Osteocyte (in vitro differentiated cells): ENCODE measurements at regions not wholly inside any gene's neighbourhood (a gene's known extent, or its start where the extent isn't known, plus 50 kb on each side); places are given as distances from the start of the nearest gene placed in this dataset.

ENCODE experiments used
- DNase-seq: peaks from one replicate; pipeline ENCODE4 v3.0.0; 2021; ENCODE audit warnings: mixed read lengths; ENCODE audit not compliant: unreplicated experiment; ENCODE audit errors: extremely low spot score
- H3K27ac Mint-ChIP-seq: one replicate; pipeline ENCODE4 v1.8.0; 2021; ENCODE audit warnings: mild to moderate bottlenecking, mixed read lengths; ENCODE audit not compliant: unreplicated experiment
- H3K27me3 Mint-ChIP-seq: one replicate; pipeline ENCODE4 v1.8.0; 2021; ENCODE audit warnings: mixed read lengths; ENCODE audit not compliant: unreplicated experiment
- H3K36me3 Mint-ChIP-seq: one replicate; pipeline ENCODE4 v1.8.0; 2021; ENCODE audit warnings: mixed read lengths; ENCODE audit not compliant: unreplicated experiment
- H3K4me1 Mint-ChIP-seq: one replicate; pipeline ENCODE4 v1.8.0; 2021; ENCODE audit warnings: mixed read lengths; ENCODE audit not compliant: unreplicated experiment
- H3K4me3 Mint-ChIP-seq: one replicate; pipeline ENCODE4 v1.8.0; 2021; ENCODE audit warnings: mild to moderate bottlenecking, moderate library complexity, mixed read lengths; ENCODE audit not compliant: unreplicated experiment
- H3K9me3 Mint-ChIP-seq: one replicate; pipeline ENCODE4 v1.8.0; 2021; ENCODE audit warnings: mixed read lengths; ENCODE audit not compliant: unreplicated experiment
- CTCF ChIP-seq: fragments of 200-600 bp; sonication (generic); IDR thresholded peaks from 2 replicates; pipeline ENCODE4 v1.5.0; 2021; ENCODE audit warnings: antibody characterized with exemption, mild to moderate bottlenecking, moderate library complexity

- Mint-ChIP-seq H3K9me3 (peaks cover 52% of the 10 kb centered on the region), H3K4me1 (no peaks in the 10 kb centered on the region), H3K36me3 (no peaks in the 10 kb centered on the region), H3K27me3 (no peaks in the 10 kb centered on the region), H3K4me3 (no peak overlapping the region), H3K27ac (no peak overlapping the region)
- DNase-seq: no peak
- TF ChIP-seq CTCF: no peak
These were observed 886.9 kb downstream of the FAM133A start for GRCh38 chrX:94560930-94561329.

GRCh38 chrX:94576367-94577004 is 902.5 kb downstream of the FAM133A start:
- H3K4me1 Mint-ChIP-seq: no peaks in the 10 kb centered on the region
- no peak for DNase-seq

DNA sequence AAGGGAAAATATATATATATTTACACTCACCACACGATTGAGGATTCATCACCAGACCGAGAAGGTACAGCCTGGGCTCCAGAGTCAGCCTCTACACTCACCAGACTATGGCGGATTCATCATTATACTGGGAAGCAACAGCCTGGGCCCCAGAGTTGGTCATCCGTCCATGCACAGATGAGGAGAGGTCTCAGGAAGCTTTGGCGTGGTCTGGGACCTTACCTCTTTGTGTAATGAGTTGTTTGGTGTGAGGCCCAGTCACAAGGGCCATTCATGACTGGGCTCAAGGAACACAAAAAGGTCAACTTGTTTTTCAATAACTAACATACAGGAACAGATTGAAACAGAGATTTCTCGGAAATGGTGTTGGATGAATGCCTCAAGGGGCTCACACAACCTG is 926.1 kb downstream of the FAM133A start:
- DNase-seq: no peak
- no peaks in the 10 kb centered on the region for H3K4me1 Mint-ChIP-seq
- H3K4me3 Mint-ChIP-seq: no peak overlapping the region
- TF ChIP-seq CTCF: no peak
- H3K9me3 Mint-ChIP-seq: no peaks in the 10 kb centered on the region
- no peak overlapping the region for H3K27ac Mint-ChIP-seq
- no peaks in the 10 kb centered on the region for H3K27me3 Mint-ChIP-seq
- no peaks in the 10 kb centered on the region for H3K36me3 Mint-ChIP-seq

More at GRCh38 chrX:94576367-94577004, 902.5 kb downstream of the FAM133A start:
- Mint-ChIP-seq H3K27me3 (no peaks in the 10 kb centered on the region), H3K4me3 (no peak overlapping the region), H3K27ac (no peak overlapping the region), H3K9me3 (peaks cover 25% of the 10 kb centered on the region), H3K36me3 (no peaks in the 10 kb centered on the region)
- no peak for TF ChIP-seq CTCF

DNA sequence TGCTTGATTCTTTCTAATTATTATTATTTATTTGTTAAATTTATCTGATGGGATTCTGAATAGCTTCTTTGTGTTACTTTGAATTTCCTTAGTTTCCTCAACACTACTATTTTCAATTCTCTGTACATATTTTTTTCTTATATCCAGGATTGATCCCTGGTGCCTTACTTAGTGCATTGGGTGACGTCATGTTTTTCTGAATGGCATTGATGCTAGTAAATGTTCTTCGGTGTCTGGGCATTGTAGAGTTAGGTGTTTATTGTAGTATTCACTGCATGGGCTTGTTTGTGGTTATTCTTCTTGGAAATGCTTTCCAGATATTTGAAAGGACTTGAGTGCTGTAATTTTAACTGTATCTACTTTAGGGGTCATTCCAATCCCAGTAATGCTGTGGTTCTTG is 938.1 kb downstream of the FAM133A start:
- Mint-ChIP-seq H3K27ac (no peak overlapping the region), H3K4me1 (no peaks in the 10 kb centered on the region), H3K9me3 (peaks cover 19% of the 10 kb centered on the region), H3K4me3 (no peak overlapping the region), H3K27me3 (no peaks in the 10 kb centered on the region), H3K36me3 (no peaks in the 10 kb centered on the region)
- TF ChIP-seq CTCF: no peak
- DNase-seq: no peak

- Mint-ChIP-seq H3K4me3 (no peak overlapping the region), H3K36me3 (no peaks in the 10 kb centered on the region)
These were observed 959.2 kb downstream of the FAM133A start for GRCh38 chrX:94633237-94633636.

More at GRCh38 chrX:94633237-94633636, 959.2 kb downstream of the FAM133A start:
- Mint-ChIP-seq H3K9me3 (peaks cover 44% of the 10 kb centered on the region), H3K27me3 (no peaks in the 10 kb centered on the region), H3K4me1 (no peaks in the 10 kb centered on the region), H3K27ac (no peak overlapping the region)
- no peak for DNase-seq
- TF ChIP-seq CTCF: no peak
